PC-9 (cell line): ENCODE measurements at regions not wholly inside any gene's neighbourhood (a gene's known extent, or its start where the extent isn't known, plus 50 kb on each side); places are given as distances from the start of the nearest gene placed in this dataset.

ENCODE experiments used
- BruUV-seq: library from RNA; stranded (reverse); fragments of 400-500 nt; replicated peaks from 2 replicates; lab custom pipeline; 2021; lab: Mats Ljungman, UMichigan
- CTCF ChIA-PET: fragments of 300-600 bp; sonication (Branson Sonifier 250); formaldehyde crosslinking; loops from one replicate; lab custom pipeline; 2022; ENCODE audit warnings: antibody characterized with exemption; lab: Charles Lee
- POLR2A ChIA-PET: fragments of 300-600 bp; sonication (Branson Sonifier 250); formaldehyde crosslinking; loops from one replicate; lab custom pipeline; 2022; ENCODE audit warnings: antibody characterized with exemption; ENCODE audit not compliant: unreplicated experiment; lab: Charles Lee
- DNase-seq, 2 experiments: peaks; one replicate each; pipeline versions ENCODE4 v3.0.0 to v3.0.0-alpha.2; 2015 to 2022; ENCODE audit warnings: mixed read lengths in 1 of 2
- H2AFZ ChIP-seq: fragments of 200-600 bp; sonication (generic); 2 replicates; pipeline ENCODE4 v1.8.1; 2017; ENCODE audit warnings: antibody characterized with exemption
- H3F3A ChIP-seq: fragments of 200-600 bp; sonication (generic); 2 replicates; pipeline ENCODE4 v1.8.1; 2017; ENCODE audit warnings: antibody characterized with exemption, mild to moderate bottlenecking, low read depth; ENCODE audit not compliant: insufficient read depth
- H3K27ac ChIP-seq: fragments of 200-600 bp; sonication (generic); 2 replicates; pipeline ENCODE4 v1.6.1; 2016; ENCODE audit warnings: mixed run types
- H3K27me3 ChIP-seq: fragments of 200-600 bp; sonication (generic); 2 replicates; pipeline ENCODE4 v1.6.1; 2016; ENCODE audit warnings: low read depth, mixed run types; ENCODE audit not compliant: insufficient read depth
- H3K36me3 ChIP-seq: fragments of 200-600 bp; sonication (generic); 2 replicates; pipeline ENCODE4 v1.6.1; 2016; ENCODE audit warnings: low read depth, mixed run types
- H3K4me1 ChIP-seq: fragments of 200-600 bp; sonication (generic); replicated peaks from 2 replicates; pipeline ENCODE4 v1.6.1; 2016; ENCODE audit warnings: mixed run types; ENCODE audit not compliant: insufficient read depth
- H3K4me2 ChIP-seq: fragments of 200-600 bp; sonication (generic); 2 replicates; pipeline ENCODE4 v1.6.1; 2017; ENCODE audit warnings: mixed run types
- H3K4me3 ChIP-seq: fragments of 200-600 bp; sonication (generic); 2 replicates; pipeline ENCODE4 v1.6.1; 2016; ENCODE audit warnings: mixed run types
- H3K79me2 ChIP-seq: fragments of 200-600 bp; sonication (generic); 2 replicates; pipeline ENCODE4 v1.6.1; 2017; ENCODE audit warnings: low read depth, mixed run types
- H3K9me2 ChIP-seq: fragments of 200-600 bp; sonication (generic); 2 replicates; pipeline ENCODE4 v1.8.1; 2017; ENCODE audit warnings: mild to moderate bottlenecking; ENCODE audit not compliant: insufficient read depth
- H3K9me3 ChIP-seq: fragments of 200-600 bp; sonication (generic); 2 replicates; pipeline ENCODE4 v1.8.1; 2016; ENCODE audit warnings: low read depth; ENCODE audit not compliant: insufficient read depth
- H4K20me1 ChIP-seq: fragments of 200-600 bp; sonication (generic); 2 replicates; pipeline ENCODE4 v1.8.1; 2017; ENCODE audit not compliant: insufficient read depth
- EZH2 ChIP-seq: fragments of 200-600 bp; sonication (generic); IDR thresholded peaks from 2 replicates; pipeline ENCODE4 v1.8.0; 2017; ENCODE audit warnings: antibody characterized with exemption, low read depth
- intact Hi-C: fragments of 100-400 bp; cut with micrococcal nuclease; formaldehyde crosslinking; loops from one replicate; pipeline ENCODE4 v1.10.0; 2022; ENCODE audit not compliant: unreplicated experiment
- TF ChIP-seq, protein P1 (sequence below): fragments of 200-600 bp; sonication (generic); conservative IDR thresholded peaks from 2 replicates; pipeline ENCODE4 v1.6.1; 2017; ENCODE audit warnings: mixed run types, antibody characterized with exemption, mild to moderate bottlenecking, moderate library complexity

DNA sequence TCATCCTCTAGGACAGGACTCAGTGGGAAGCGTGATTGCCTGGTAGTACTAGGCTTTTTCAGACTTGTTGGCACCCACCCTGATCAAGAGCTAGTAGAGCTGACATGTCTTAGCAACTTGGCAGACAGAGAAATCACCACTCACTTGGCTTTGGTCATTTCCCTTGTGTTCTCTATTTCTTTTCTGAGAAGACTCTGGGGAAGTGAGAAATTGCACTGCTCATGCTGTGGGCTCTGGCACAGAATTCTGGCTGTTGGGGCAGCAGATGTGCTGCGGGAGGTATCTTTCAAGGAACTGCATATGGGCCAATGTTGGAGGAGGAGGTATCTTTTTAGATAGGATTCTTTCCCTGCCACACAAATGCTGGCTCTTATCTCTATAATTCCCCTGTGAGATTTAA lies 529.1 kb upstream of the MEX3C start:
- Histone ChIP-seq H3K4me1 (no peaks in the 10 kb centered on the region), H2AFZ (no peak overlapping the region), H3K36me3 (no peaks in the 10 kb centered on the region), H3K9me3 (no peaks in the 10 kb centered on the region), H3K79me2 (no peaks in the 10 kb centered on the region), H4K20me1 (no peaks in the 10 kb centered on the region), H3K4me2 (no peak overlapping the region), H3K4me3 (no peak overlapping the region), H3K27me3 (no peaks in the 10 kb centered on the region), H3K9me2 (no peaks in the 10 kb centered on the region), H3F3A (no peaks in the 10 kb centered on the region), H3K27ac (no peak overlapping the region)
- TF ChIP-seq EZH2: no peak
- TF ChIP-seq, protein P1, sequence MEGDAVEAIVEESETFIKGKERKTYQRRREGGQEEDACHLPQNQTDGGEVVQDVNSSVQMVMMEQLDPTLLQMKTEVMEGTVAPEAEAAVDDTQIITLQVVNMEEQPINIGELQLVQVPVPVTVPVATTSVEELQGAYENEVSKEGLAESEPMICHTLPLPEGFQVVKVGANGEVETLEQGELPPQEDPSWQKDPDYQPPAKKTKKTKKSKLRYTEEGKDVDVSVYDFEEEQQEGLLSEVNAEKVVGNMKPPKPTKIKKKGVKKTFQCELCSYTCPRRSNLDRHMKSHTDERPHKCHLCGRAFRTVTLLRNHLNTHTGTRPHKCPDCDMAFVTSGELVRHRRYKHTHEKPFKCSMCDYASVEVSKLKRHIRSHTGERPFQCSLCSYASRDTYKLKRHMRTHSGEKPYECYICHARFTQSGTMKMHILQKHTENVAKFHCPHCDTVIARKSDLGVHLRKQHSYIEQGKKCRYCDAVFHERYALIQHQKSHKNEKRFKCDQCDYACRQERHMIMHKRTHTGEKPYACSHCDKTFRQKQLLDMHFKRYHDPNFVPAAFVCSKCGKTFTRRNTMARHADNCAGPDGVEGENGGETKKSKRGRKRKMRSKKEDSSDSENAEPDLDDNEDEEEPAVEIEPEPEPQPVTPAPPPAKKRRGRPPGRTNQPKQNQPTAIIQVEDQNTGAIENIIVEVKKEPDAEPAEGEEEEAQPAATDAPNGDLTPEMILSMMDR: no peak
- ChIA-PET POLR2A (no interaction called here), CTCF (no interaction called here)
- intact Hi-C loops: no loop called here
- no peak for DNase-seq
- no TSS peak for BruUV-seq

- Histone ChIP-seq H4K20me1 (no peaks in the 10 kb centered on the region), H3K36me3 (no peaks in the 10 kb centered on the region), H3K9me3 (no peaks in the 10 kb centered on the region), H2AFZ (no peak overlapping the region), H3K4me1 (no peaks in the 10 kb centered on the region), H3K79me2 (no peaks in the 10 kb centered on the region), H3K9me2 (no peaks in the 10 kb centered on the region), H3F3A (no peaks in the 10 kb centered on the region), H3K4me3 (no peak overlapping the region), H3K27me3 (no peaks in the 10 kb centered on the region), H3K27ac (no peak overlapping the region), H3K4me2 (no peak overlapping the region)
- ChIA-PET POLR2A (no interaction called here), CTCF (no interaction called here)
- intact Hi-C loops: no loop called here
- no peak for TF ChIP-seq EZH2
- TF ChIP-seq, protein P1: no peak
- no TSS peak for BruUV-seq
- DNase-seq: no peak
Observed at GRCh38 chr18:51727780-51728179, 530.3 kb upstream of the MEX3C start.

DNA sequence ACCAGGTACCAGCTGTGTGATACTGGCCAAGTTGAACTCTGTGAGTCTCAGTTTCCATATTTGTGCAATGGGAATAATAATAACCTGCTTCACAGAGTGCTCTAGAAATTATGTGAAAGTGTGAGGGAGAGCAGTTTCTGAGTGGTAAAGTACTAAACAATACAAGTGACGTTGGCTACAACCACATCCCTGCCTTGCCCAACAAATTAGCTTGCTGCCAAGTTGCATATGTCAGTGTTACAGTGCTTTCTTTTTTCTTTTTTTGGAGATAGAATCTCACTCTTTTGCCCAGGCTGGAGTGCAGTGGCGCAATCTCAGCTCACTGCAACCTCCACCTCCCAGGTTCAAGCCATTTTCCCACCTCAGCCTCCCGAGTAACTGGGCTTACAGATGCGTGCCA lies 533.6 kb upstream of the MEX3C start:
- Histone ChIP-seq H3K36me3 (no peaks in the 10 kb centered on the region), H3K4me1 (no peaks in the 10 kb centered on the region), H4K20me1 (no peaks in the 10 kb centered on the region), H3K27ac (no peak overlapping the region), H3F3A (no peaks in the 10 kb centered on the region), H3K27me3 (no peaks in the 10 kb centered on the region), H3K4me3 (no peak overlapping the region), H3K9me2 (no peaks in the 10 kb centered on the region), H3K4me2 (no peak overlapping the region), H3K9me3 (no peaks in the 10 kb centered on the region), H3K79me2 (no peaks in the 10 kb centered on the region), H2AFZ (no peak overlapping the region)
- intact Hi-C loops: no loop called here
- DNase-seq: no peak
- CTCF ChIA-PET: no interaction called here
- POLR2A ChIA-PET: no interaction called here
- TF ChIP-seq, protein P1: no peak
- no peak for TF ChIP-seq EZH2
- no TSS peak for BruUV-seq
